HepG2 (cell line): ENCODE measurements at regions not wholly inside any gene's neighbourhood (a gene's known extent, or its start where the extent isn't known, plus 50 kb on each side); places are given as distances from the start of the nearest gene placed in this dataset.

Experiments
- ATAC-seq: fragments of 200-7000 bp; cut with Tn5 transposase; 3 replicates; pipeline ENCODE4 v1.9.1; 2020; ENCODE audit warnings: mild to moderate bottlenecking, moderate library complexity
- BruUV-seq: library from RNA; stranded (reverse); fragments of 400-500 nt; replicated peaks from 2 replicates; lab custom pipeline; 2021; lab: Mats Ljungman, UMichigan
- CTCF ChIA-PET: fragments of 300-600 bp; formaldehyde crosslinking; extraction: SDS; loops from one replicate; lab custom pipeline; 2021; ENCODE audit warnings: low total read pairs, inconsistent platforms, low intra/inter-chr PET ratio; lab: Yijun Ruan, JAX
- POLR2A ChIA-PET: fragments of 350-600 bp; sonication (Branson Sonifier 250); formaldehyde crosslinking; loops from one replicate; lab custom pipeline; 2020; ENCODE audit warnings: antibody characterized with exemption, inconsistent platforms; lab: Yijun Ruan, JAX
- DNase-seq: peaks from one replicate; pipeline ENCODE4 v3.0.0-alpha.2; 2015; ENCODE audit warnings: low spot score
- FAIRE-seq: peaks from 3 replicates; lab custom pipeline; 2011; peaks lifted over from hg19 to GRCh38; lab: Jason Lieb, UNC
- H2AFZ ChIP-seq: one replicate; pipeline ENCODE4 v1.6.1; 2011; ENCODE audit warnings: low read length, inconsistent platforms
- H3K27ac ChIP-seq: fragments of 300-600 bp; 3 replicates; pipeline ENCODE4 v1.8.0; 2011; ENCODE audit warnings: mixed run types, mild to moderate bottlenecking, mixed read lengths, low read length, inconsistent platforms; ENCODE audit not compliant: insufficient read depth; ENCODE audit errors: extremely low read length
- H3K27me3 ChIP-seq, 2 experiments: fragments of 200-600 bp in 1 of 2; 2 replicates in 1 of 2; 3 replicates in 1 of 2; pipeline versions ENCODE4 v1.6.0 to v1.8.0; 2011; ENCODE audit warnings: low read length in 2 of 2, mild to moderate bottlenecking in 2 of 2, moderate library complexity in 2 of 2, inconsistent platforms in 1 of 2; ENCODE audit not compliant: insufficient read depth in 2 of 2, control insufficient read depth in 1 of 2
- H3K36me3 ChIP-seq, 2 experiments: fragments of 200-600 bp in 1 of 2; replicated peaks in 1 of 2; 2 replicates in 1 of 2; 3 replicates in 1 of 2; pipeline versions ENCODE4 v1.5.1 to v1.8.0; 2011; ENCODE audit warnings: low read length in 2 of 2, inconsistent platforms in 1 of 2; ENCODE audit not compliant: insufficient read depth in 2 of 2, control insufficient read depth in 1 of 2
- H3K4me1 ChIP-seq: 2 replicates; pipeline ENCODE4 v1.5.1; 2012; ENCODE audit warnings: low read length, inconsistent platforms; ENCODE audit not compliant: insufficient read depth
- H3K4me2 ChIP-seq: 2 replicates; pipeline ENCODE4 v1.6.0; 2011; ENCODE audit warnings: low read depth, low read length, inconsistent platforms
- H3K4me3 ChIP-seq, 3 experiments: fragments of 200-600 bp in 1 of 3; sonication (generic), shearing (Covaris generic) in 1 of 3; replicated peaks in 1 of 3; 2 replicates each; pipeline ENCODE4 v1.5.1; 2011 to 2016; ENCODE audit warnings: low read length in 3 of 3, inconsistent platforms in 2 of 3, low read depth in 2 of 3, mild to moderate bottlenecking in 2 of 3, control low read depth in 1 of 3, mixed read lengths in 1 of 3; ENCODE audit not compliant: insufficient read depth in 1 of 3
- H3K79me2 ChIP-seq: one replicate; pipeline ENCODE4 v1.6.1; 2011; ENCODE audit warnings: low read length, inconsistent platforms; ENCODE audit not compliant: insufficient read depth
- H3K9ac ChIP-seq: 2 replicates; pipeline ENCODE4 v1.6.0; 2011; ENCODE audit warnings: mild to moderate bottlenecking, low read depth, low read length, inconsistent platforms; ENCODE audit not compliant: insufficient read depth
- H3K9me3 ChIP-seq: 2 replicates; pipeline ENCODE4 v1.5.1; 2012; ENCODE audit warnings: mild to moderate bottlenecking, low read length
- H4K20me1 ChIP-seq: 2 replicates; pipeline ENCODE4 v1.6.0; 2011; ENCODE audit warnings: inconsistent platforms, mild to moderate bottlenecking, low read length, moderate library complexity; ENCODE audit not compliant: insufficient read depth
- BCL6 ChIP-seq: IDR thresholded peaks from 2 replicates; pipeline ENCODE4 v1.6.1; 2016; ENCODE audit warnings: missing genetic modification reagents, missing compliant biosample characterization
- ELK4 ChIP-seq: sonication (generic); formaldehyde crosslinking; IDR thresholded peaks from 2 replicates; pipeline ENCODE4 v1.9.0; 2021; ENCODE audit warnings: missing genetic modification reagents, borderline replicate concordance
- RARG ChIP-seq: sonication (generic); formaldehyde crosslinking; IDR thresholded peaks from 2 replicates; pipeline ENCODE4 v1.4.0; 2020; ENCODE audit warnings: low read depth, mild to moderate bottlenecking, missing genetic modification reagents
- ZBTB1 ChIP-seq: sonication (generic); formaldehyde crosslinking; IDR thresholded peaks from 2 replicates; pipeline ENCODE4 v1.4.0; 2020; ENCODE audit warnings: missing genetic modification reagents, borderline replicate concordance
- ZBTB38 ChIP-seq: sonication (generic); formaldehyde crosslinking; IDR thresholded peaks from 2 replicates; pipeline ENCODE4 v1.5.1; 2020; ENCODE audit warnings: mild to moderate bottlenecking, missing genetic modification reagents
- WGBS: methylation state at CpG from one replicate; pipeline ENCODE4 v1.1.6; 2017; ENCODE audit warnings: low lambda C conversion rate; 5-methylcytosine and 5-hydroxymethylcytosine counted together
- in situ Hi-C: cut with HindIII; loops from 2 replicates; pipeline ENCODE4 v1.10.0; 2017; ENCODE audit warnings: low pct_unique_long_range_greater_than_20kb; ENCODE audit not compliant: extremely low pct_ligation_motif_present
- intact Hi-C: fragments of 100-400 bp; cut with micrococcal nuclease; formaldehyde crosslinking; loops from one replicate; pipeline ENCODE4 v1.10.0; 2022; ENCODE audit not compliant: unreplicated experiment
- TF ChIP-seq, protein P1 (sequence below): IDR thresholded peaks from 2 replicates; pipeline ENCODE4 v1.4.0; 2020; ENCODE audit warnings: mild to moderate bottlenecking, missing genetic modification reagents

GRCh38 chr13:57418067-57418677 lies 213.4 kb upstream of the PCDH17 start:
- ChIA-PET POLR2A (no interaction called here), CTCF (no interaction called here)
- H3K9ac ChIP-seq, result no peak overlapping the region
- peaks cover 14% of the 10 kb centered on the region; the same call in 1 of the 2 replicates for H3K9me3 ChIP-seq
- no TSS peak for BruUV-seq
- no peak for TF ChIP-seq RARG (CRISPR knock-in tag)
- TF ChIP-seq, protein P1, sequence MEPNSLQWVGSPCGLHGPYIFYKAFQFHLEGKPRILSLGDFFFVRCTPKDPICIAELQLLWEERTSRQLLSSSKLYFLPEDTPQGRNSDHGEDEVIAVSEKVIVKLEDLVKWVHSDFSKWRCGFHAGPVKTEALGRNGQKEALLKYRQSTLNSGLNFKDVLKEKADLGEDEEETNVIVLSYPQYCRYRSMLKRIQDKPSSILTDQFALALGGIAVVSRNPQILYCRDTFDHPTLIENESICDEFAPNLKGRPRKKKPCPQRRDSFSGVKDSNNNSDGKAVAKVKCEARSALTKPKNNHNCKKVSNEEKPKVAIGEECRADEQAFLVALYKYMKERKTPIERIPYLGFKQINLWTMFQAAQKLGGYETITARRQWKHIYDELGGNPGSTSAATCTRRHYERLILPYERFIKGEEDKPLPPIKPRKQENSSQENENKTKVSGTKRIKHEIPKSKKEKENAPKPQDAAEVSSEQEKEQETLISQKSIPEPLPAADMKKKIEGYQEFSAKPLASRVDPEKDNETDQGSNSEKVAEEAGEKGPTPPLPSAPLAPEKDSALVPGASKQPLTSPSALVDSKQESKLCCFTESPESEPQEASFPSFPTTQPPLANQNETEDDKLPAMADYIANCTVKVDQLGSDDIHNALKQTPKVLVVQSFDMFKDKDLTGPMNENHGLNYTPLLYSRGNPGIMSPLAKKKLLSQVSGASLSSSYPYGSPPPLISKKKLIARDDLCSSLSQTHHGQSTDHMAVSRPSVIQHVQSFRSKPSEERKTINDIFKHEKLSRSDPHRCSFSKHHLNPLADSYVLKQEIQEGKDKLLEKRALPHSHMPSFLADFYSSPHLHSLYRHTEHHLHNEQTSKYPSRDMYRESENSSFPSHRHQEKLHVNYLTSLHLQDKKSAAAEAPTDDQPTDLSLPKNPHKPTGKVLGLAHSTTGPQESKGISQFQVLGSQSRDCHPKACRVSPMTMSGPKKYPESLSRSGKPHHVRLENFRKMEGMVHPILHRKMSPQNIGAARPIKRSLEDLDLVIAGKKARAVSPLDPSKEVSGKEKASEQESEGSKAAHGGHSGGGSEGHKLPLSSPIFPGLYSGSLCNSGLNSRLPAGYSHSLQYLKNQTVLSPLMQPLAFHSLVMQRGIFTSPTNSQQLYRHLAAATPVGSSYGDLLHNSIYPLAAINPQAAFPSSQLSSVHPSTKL (CRISPR knock-in tag), result no peak
- no peak for TF ChIP-seq ELK4 (CRISPR knock-in tag)
- TF ChIP-seq ZBTB38, result no peak
- TF ChIP-seq ZBTB1 (CRISPR knock-in tag), result no peak
- no peak for TF ChIP-seq BCL6 (CRISPR knock-in tag)
- no peak overlapping the region for H3K27ac ChIP-seq
- no peak for DNase-seq
- WGBS, result under 1% methylated on average over 6 of the region's 6 CpGs
- H4K20me1 ChIP-seq, result no peaks in the 10 kb centered on the region
- H3K4me1 ChIP-seq, result no peaks in the 10 kb centered on the region
- in situ Hi-C loops (no loop called here), intact Hi-C loops (no loop called here)
- no peaks in the 10 kb centered on the region for H3K27me3 ChIP-seq
- no peaks in the 10 kb centered on the region for H3K36me3 ChIP-seq
- no peak for FAIRE-seq
- H3K79me2 ChIP-seq, result no peaks in the 10 kb centered on the region
- no peak overlapping the region for H2AFZ ChIP-seq
- no peak overlapping the region for H3K4me2 ChIP-seq
- no peak overlapping the region for H3K4me3 ChIP-seq
- no peak for ATAC-seq
